H54 (cell line): ENCODE measurements at regions not wholly inside any gene's neighbourhood (a gene's known extent, or its start where the extent isn't known, plus 50 kb on each side); places are given as distances from the start of the nearest gene placed in this dataset.
A peak's percentile ranks its signal among the peaks of the same experiment; 100 is the strongest.
"Not testable (repeated sequence)": the region's sequence is repeated elsewhere in the genome, so short reads cannot be mapped to it uniquely, and the experiment has no call there.

Experiments
- DNase-seq: peaks from one replicate; pipeline ENCODE4 v3.0.0; 2011; ENCODE audit warnings: low spot score, mixed read lengths; ENCODE audit not compliant: insufficient read length
- FAIRE-seq: peaks from 3 replicates; lab custom pipeline; 2011; peaks lifted over from hg19 to GRCh38; lab: Jason Lieb, UNC
- POLR2A ChIP-seq: IDR thresholded peaks from 2 replicates; pipeline ENCODE4 v1.6.1; 2011; ENCODE audit warnings: low read depth, mild to moderate bottlenecking, low read length

GRCh38 chr12:75760573-75761294 is 249.3 kb upstream of the KRR1 start:
- TF ChIP-seq POLR2A: no peak
- no peak for DNase-seq
- peak; percentile 52 for FAIRE-seq

- no peak for TF ChIP-seq POLR2A
- peak; percentile 99 for FAIRE-seq
- peak; percentile 17 for DNase-seq
These were observed 248.6 kb upstream of the KRR1 start for GRCh38 chr12:75759842-75760572.

GRCh38 chr12:75759196-75759595 is 247.8 kb upstream of the KRR1 start:
- FAIRE-seq (no peak), DNase-seq (no peak)
- TF ChIP-seq POLR2A: no peak

- TF ChIP-seq POLR2A: no peak
- DNase-seq: no peak
- FAIRE-seq: peak; percentile 62
These were observed 245.4 kb upstream of the KRR1 start for GRCh38 chr12:75756771-75757170.

- DNase-seq (no peak), FAIRE-seq (no peak)
- TF ChIP-seq POLR2A: no peak
These were observed 244.7 kb upstream of the KRR1 start for GRCh38 chr12:75756111-75756510.

GRCh38 chr12:75754698-75755097 is 243.3 kb upstream of the KRR1 start:
- DNase-seq: no peak
- no peak for TF ChIP-seq POLR2A
- FAIRE-seq: peak; percentile 66

GRCh38 chr12:75754141-75754540 is 242.7 kb upstream of the KRR1 start:
- DNase-seq (no peak), FAIRE-seq (peak; percentile 70)
- TF ChIP-seq POLR2A: no peak

- no peak for DNase-seq
- no peak for TF ChIP-seq POLR2A
- peak; percentile 80 for FAIRE-seq
These were observed 240.5 kb upstream of the KRR1 start for GRCh38 chr12:75751769-75752471.

GRCh38 chr12:75750716-75751306 is 239.4 kb upstream of the KRR1 start:
- FAIRE-seq (peak; percentile 93), DNase-seq (no peak)
- no peak for TF ChIP-seq POLR2A

- FAIRE-seq, DNase-seq: not testable (repeated sequence)
These were observed 237.6 kb upstream of the KRR1 start for GRCh38 chr12:75748990-75749389.

GRCh38 chr12:75748136-75748535 is 236.7 kb upstream of the KRR1 start:
- no peak for FAIRE-seq
- no peak for TF ChIP-seq POLR2A
- no peak for DNase-seq

- TF ChIP-seq POLR2A: no peak
- no peak for DNase-seq
- FAIRE-seq: peak; percentile 91
These were observed 236.2 kb upstream of the KRR1 start for GRCh38 chr12:75747572-75748021.

- DNase-seq (no peak), FAIRE-seq (peak; percentile 75)
These were observed 235.2 kb upstream of the KRR1 start for GRCh38 chr12:75746621-75747020.

More at GRCh38 chr12:75746621-75747020, 235.2 kb upstream of the KRR1 start:
- no peak for TF ChIP-seq POLR2A
